ENCODE measurements at regions not wholly inside any gene's neighbourhood (a gene's known extent, or its start where the extent isn't known, plus 50 kb on each side); places are given as distances from the start of the nearest gene placed in this dataset.
"Not testable (repeated sequence)": the region's sequence is repeated elsewhere in the genome, so short reads cannot be mapped to it uniquely, and the experiment has no call there.

DNA sequence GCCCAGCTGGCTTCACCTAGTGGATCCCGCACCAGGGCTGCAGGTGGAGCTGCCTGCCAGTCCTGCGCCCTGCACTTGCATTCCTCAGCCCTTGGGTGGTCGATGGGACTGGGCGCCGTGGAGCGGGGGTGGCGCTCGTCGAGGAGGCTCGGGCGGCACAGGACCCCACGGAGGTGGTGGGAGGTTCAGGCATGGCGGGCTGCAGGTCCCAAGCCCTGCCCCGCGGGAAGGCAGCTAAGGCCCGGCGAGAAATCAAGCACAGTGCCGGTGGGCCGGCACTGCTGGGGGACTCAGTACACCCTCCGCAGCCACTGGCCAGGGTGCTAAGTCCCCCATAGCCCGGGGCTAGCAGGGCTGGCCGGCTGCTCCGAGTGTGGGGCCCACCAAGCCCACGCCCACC is 167.2 kb upstream of the NDUFV2 start:
- TF ChIP-seq, protein P1, sequence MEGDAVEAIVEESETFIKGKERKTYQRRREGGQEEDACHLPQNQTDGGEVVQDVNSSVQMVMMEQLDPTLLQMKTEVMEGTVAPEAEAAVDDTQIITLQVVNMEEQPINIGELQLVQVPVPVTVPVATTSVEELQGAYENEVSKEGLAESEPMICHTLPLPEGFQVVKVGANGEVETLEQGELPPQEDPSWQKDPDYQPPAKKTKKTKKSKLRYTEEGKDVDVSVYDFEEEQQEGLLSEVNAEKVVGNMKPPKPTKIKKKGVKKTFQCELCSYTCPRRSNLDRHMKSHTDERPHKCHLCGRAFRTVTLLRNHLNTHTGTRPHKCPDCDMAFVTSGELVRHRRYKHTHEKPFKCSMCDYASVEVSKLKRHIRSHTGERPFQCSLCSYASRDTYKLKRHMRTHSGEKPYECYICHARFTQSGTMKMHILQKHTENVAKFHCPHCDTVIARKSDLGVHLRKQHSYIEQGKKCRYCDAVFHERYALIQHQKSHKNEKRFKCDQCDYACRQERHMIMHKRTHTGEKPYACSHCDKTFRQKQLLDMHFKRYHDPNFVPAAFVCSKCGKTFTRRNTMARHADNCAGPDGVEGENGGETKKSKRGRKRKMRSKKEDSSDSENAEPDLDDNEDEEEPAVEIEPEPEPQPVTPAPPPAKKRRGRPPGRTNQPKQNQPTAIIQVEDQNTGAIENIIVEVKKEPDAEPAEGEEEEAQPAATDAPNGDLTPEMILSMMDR (IDR thresholded peaks at IDR 0.05; ENCODE audit: borderline replicate concordance, extremely low read depth, low read length, poor library complexity, severe bottlenecking), result not testable (repeated sequence)
- not testable (repeated sequence) for TF ChIP-seq EZH2 (IDR thresholded peaks at IDR 0.05; ENCODE audit: borderline replicate concordance, low read depth, low read length, severe bottlenecking)

Data from DND-41 (cell line).